22Rv1 (cell line): ENCODE measurements at regions not wholly inside any gene's neighbourhood (a gene's known extent, or its start where the extent isn't known, plus 50 kb on each side); places are given as distances from the start of the nearest gene placed in this dataset.

ENCODE experiments used
- H3K27ac ChIP-seq: fragments of 450-650 bp; 2 replicates; pipeline ENCODE4 v1.5.1; 2017
- CTCF ChIP-seq: fragments of 450-650 bp; IDR thresholded peaks from 2 replicates; pipeline ENCODE4 v1.5.1; 2017; ENCODE audit warnings: mild to moderate bottlenecking
- ZFX ChIP-seq: fragments of 450-650 bp; IDR thresholded peaks from 2 replicates; pipeline ENCODE4 v1.6.1; 2017; ENCODE audit warnings: antibody characterized with exemption, borderline replicate concordance

GRCh38 chr6:96469312-96469711, 52.3 kb upstream of the UFL1 start:
- no peak overlapping the region for H3K27ac ChIP-seq
- TF ChIP-seq CTCF (no peak), ZFX (no peak)

GRCh38 chr6:96470296-96470695, 51.3 kb upstream of the UFL1 start:
- TF ChIP-seq CTCF (no peak), ZFX (no peak)
- no peak overlapping the region for H3K27ac ChIP-seq
